Lower leg skin (tissue), 3 donors: ENCODE measurements at regions not wholly inside any gene's neighbourhood (a gene's known extent, or its start where the extent isn't known, plus 50 kb on each side); places are given as distances from the start of the nearest gene placed in this dataset.

Experiments used
- CTCF ChIP-seq, 3 donors: fragments of 450-650 bp; IDR thresholded peaks; one replicate each; pipeline ENCODE4 v1.5.1; 2016; ENCODE audit warnings: antibody characterized with exemption in 3 of 3, mild to moderate bottlenecking in 3 of 3, moderate library complexity in 2 of 3
- POLR2A ChIP-seq, 2 donors: fragments of 450-650 bp; IDR thresholded peaks; one replicate each; pipeline ENCODE4 v1.6.1; 2016 to 2017; ENCODE audit warnings: antibody characterized with exemption in 2 of 2, mild to moderate bottlenecking in 1 of 2, moderate library complexity in 1 of 2

- TF ChIP-seq CTCF (IDR thresholded peaks at IDR 0.05) (no peak), POLR2A (IDR thresholded peaks at IDR 0.05) (no peak)
These were observed 131.7 kb upstream of the ERRFI1 start for GRCh38 chr1:8157765-8158164.
